ENCODE measurements at regions not wholly inside any gene's neighbourhood (a gene's known extent, or its start where the extent isn't known, plus 50 kb on each side); places are given as distances from the start of the nearest gene placed in this dataset.

DNA sequence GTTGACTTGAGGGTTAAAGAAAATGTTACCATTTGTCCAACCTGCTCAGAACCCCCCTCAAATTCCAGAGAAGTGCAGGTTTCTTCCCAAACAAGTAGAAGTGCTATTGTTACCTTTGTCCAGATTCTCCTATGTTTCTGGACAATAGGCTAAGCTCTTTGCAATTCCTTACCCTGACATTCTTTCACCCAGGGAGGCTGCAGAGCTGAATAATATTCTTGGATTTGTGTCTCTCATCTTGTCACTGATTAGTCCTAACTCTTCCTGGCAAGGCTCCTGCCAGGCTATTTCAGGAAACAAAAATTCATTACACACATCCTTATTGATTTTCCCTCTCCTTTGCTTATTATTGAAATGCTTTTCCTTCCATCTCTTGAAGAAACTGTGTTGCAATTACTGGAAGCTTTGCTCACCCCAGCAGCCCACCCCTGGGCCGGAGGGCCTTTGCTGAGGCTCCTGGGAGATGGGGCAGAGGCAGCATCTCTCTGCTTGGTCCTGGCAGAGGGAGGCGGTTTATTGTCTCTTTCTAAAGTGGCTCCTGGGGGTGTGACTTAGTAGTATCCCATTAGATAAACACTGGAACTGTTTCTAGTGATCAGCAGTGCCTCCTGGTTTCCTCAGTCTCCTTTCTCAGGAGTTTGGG lies 207.5 kb upstream of the PELI2 start:
- H3K4me2 ChIP-seq: no peak overlapping the region
- no peak overlapping the region for H3K4me3 ChIP-seq
- H3K79me2 ChIP-seq (replicated peaks; ENCODE audit: insufficient read depth): no peaks in the 10 kb centered on the region
- Mint-ChIP-seq H3K4me3 (no peak overlapping the region), H3K4me1 (peaks cover 31% of the 10 kb centered on the region), H3K27me3 (ENCODE audit: insufficient read depth, low read depth, poor library complexity) (no peaks in the 10 kb centered on the region), H3K9me3 (no peaks in the 10 kb centered on the region), H3K27ac (no peak overlapping the region), H3K36me3 (ENCODE audit: low read depth) (no peaks in the 10 kb centered on the region; the same call in 2 of the 3 replicates)
- ATAC-seq (no peak), DNase-seq (ENCODE audit: low spot score) (no peak)
- H3K9me2 ChIP-seq (ENCODE audit: insufficient read depth): peaks cover 3% of the 10 kb centered on the region; the same call in 1 of the 2 replicates
- 0 out of 2 replicates have a peak, but pooled peaks cover 4% of the 10 kb centered on the region for H3F3A ChIP-seq (replicated peaks; ENCODE audit: low read depth)
- H2AFZ ChIP-seq: no peak overlapping the region
- H3K27me3 ChIP-seq (ENCODE audit: insufficient read depth): no peaks in the 10 kb centered on the region
- H3K4me1 ChIP-seq (ENCODE audit: insufficient read depth): peaks cover 19% of the 10 kb centered on the region
- no peak overlapping the region for H3K27ac ChIP-seq (ENCODE audit: low read depth)
- TF ChIP-seq, protein P1, sequence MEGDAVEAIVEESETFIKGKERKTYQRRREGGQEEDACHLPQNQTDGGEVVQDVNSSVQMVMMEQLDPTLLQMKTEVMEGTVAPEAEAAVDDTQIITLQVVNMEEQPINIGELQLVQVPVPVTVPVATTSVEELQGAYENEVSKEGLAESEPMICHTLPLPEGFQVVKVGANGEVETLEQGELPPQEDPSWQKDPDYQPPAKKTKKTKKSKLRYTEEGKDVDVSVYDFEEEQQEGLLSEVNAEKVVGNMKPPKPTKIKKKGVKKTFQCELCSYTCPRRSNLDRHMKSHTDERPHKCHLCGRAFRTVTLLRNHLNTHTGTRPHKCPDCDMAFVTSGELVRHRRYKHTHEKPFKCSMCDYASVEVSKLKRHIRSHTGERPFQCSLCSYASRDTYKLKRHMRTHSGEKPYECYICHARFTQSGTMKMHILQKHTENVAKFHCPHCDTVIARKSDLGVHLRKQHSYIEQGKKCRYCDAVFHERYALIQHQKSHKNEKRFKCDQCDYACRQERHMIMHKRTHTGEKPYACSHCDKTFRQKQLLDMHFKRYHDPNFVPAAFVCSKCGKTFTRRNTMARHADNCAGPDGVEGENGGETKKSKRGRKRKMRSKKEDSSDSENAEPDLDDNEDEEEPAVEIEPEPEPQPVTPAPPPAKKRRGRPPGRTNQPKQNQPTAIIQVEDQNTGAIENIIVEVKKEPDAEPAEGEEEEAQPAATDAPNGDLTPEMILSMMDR (conservative IDR thresholded peaks at IDR 0.05; ENCODE audit: low read depth in 2 of 2): no peak
- TF ChIP-seq NANOG (IDR thresholded peaks at IDR 0.05; ENCODE audit: borderline replicate concordance): no peak
- TF ChIP-seq POLR2AphosphoS5 (IDR thresholded peaks at IDR 0.05; ENCODE audit: low read depth): no peak
- no peak for TF ChIP-seq JUNB (IDR thresholded peaks at IDR 0.05; ENCODE audit: unreplicated experiment)
- no peak for TF ChIP-seq STAT1 (IDR thresholded peaks at IDR 0.05; ENCODE audit: unreplicated experiment)
- TF ChIP-seq EZH2 (IDR thresholded peaks at IDR 0.05; ENCODE audit: low read depth, unreplicated experiment): no peak
- no peak for TF ChIP-seq ZNF331 (CRISPR knock-in tag; IDR thresholded peaks at IDR 0.05; ENCODE audit: low read depth)
- TF ChIP-seq, protein P2, sequence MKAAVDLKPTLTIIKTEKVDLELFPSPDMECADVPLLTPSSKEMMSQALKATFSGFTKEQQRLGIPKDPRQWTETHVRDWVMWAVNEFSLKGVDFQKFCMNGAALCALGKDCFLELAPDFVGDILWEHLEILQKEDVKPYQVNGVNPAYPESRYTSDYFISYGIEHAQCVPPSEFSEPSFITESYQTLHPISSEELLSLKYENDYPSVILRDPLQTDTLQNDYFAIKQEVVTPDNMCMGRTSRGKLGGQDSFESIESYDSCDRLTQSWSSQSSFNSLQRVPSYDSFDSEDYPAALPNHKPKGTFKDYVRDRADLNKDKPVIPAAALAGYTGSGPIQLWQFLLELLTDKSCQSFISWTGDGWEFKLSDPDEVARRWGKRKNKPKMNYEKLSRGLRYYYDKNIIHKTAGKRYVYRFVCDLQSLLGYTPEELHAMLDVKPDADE (IDR thresholded peaks at IDR 0.05): no peak
- no peak for TF ChIP-seq CREB1 (CRISPR knock-in tag; IDR thresholded peaks at IDR 0.05; ENCODE audit: low read depth)
- TF ChIP-seq, protein P3, sequence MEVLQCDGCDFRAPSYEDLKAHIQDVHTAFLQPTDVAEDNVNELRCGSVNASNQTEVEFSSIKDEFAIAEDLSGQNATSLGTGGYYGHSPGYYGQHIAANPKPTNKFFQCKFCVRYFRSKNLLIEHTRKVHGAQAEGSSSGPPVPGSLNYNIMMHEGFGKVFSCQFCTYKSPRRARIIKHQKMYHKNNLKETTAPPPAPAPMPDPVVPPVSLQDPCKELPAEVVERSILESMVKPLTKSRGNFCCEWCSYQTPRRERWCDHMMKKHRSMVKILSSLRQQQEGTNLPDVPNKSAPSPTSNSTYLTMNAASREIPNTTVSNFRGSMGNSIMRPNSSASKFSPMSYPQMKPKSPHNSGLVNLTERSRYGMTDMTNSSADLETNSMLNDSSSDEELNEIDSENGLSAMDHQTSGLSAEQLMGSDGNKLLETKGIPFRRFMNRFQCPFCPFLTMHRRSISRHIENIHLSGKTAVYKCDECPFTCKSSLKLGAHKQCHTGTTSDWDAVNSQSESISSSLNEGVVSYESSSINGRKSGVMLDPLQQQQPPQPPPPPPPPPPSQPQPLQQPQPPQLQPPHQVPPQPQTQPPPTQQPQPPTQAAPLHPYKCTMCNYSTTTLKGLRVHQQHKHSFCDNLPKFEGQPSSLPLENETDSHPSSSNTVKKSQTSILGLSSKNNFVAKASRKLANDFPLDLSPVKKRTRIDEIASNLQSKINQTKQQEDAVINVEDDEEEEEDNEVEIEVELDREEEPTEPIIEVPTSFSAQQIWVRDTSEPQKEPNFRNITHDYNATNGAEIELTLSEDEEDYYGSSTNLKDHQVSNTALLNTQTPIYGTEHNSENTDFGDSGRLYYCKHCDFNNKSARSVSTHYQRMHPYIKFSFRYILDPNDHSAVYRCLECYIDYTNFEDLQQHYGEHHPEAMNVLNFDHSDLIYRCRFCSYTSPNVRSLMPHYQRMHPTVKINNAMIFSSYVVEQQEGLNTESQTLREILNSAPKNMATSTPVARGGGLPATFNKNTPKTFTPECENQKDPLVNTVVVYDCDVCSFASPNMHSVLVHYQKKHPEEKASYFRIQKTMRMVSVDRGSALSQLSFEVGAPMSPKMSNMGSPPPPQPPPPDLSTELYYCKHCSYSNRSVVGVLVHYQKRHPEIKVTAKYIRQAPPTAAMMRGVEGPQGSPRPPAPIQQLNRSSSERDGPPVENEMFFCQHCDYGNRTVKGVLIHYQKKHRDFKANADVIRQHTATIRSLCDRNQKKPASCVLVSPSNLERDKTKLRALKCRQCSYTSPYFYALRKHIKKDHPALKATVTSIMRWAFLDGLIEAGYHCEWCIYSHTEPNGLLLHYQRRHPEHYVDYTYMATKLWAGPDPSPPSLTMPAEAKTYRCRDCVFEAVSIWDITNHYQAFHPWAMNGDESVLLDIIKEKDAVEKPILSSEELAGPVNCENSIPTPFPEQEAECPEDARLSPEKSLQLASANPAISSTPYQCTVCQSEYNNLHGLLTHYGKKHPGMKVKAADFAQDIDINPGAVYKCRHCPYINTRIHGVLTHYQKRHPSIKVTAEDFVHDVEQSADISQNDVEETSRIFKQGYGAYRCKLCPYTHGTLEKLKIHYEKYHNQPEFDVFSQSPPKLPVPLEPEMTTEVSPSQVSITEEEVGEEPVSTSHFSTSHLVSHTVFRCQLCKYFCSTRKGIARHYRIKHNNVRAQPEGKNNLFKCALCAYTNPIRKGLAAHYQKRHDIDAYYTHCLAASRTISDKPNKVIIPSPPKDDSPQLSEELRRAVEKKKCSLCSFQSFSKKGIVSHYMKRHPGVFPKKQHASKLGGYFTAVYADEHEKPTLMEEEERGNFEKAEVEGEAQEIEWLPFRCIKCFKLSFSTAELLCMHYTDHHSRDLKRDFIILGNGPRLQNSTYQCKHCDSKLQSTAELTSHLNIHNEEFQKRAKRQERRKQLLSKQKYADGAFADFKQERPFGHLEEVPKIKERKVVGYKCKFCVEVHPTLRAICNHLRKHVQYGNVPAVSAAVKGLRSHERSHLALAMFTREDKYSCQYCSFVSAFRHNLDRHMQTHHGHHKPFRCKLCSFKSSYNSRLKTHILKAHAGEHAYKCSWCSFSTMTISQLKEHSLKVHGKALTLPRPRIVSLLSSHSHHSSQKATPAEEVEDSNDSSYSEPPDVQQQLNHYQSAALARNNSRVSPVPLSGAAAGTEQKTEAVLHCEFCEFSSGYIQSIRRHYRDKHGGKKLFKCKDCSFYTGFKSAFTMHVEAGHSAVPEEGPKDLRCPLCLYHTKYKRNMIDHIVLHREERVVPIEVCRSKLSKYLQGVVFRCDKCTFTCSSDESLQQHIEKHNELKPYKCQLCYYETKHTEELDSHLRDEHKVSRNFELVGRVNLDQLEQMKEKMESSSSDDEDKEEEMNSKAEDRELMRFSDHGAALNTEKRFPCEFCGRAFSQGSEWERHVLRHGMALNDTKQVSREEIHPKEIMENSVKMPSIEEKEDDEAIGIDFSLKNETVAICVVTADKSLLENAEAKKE (CRISPR knock-in tag; IDR thresholded peaks at IDR 0.05): no peak
- TF ChIP-seq, protein P4, sequence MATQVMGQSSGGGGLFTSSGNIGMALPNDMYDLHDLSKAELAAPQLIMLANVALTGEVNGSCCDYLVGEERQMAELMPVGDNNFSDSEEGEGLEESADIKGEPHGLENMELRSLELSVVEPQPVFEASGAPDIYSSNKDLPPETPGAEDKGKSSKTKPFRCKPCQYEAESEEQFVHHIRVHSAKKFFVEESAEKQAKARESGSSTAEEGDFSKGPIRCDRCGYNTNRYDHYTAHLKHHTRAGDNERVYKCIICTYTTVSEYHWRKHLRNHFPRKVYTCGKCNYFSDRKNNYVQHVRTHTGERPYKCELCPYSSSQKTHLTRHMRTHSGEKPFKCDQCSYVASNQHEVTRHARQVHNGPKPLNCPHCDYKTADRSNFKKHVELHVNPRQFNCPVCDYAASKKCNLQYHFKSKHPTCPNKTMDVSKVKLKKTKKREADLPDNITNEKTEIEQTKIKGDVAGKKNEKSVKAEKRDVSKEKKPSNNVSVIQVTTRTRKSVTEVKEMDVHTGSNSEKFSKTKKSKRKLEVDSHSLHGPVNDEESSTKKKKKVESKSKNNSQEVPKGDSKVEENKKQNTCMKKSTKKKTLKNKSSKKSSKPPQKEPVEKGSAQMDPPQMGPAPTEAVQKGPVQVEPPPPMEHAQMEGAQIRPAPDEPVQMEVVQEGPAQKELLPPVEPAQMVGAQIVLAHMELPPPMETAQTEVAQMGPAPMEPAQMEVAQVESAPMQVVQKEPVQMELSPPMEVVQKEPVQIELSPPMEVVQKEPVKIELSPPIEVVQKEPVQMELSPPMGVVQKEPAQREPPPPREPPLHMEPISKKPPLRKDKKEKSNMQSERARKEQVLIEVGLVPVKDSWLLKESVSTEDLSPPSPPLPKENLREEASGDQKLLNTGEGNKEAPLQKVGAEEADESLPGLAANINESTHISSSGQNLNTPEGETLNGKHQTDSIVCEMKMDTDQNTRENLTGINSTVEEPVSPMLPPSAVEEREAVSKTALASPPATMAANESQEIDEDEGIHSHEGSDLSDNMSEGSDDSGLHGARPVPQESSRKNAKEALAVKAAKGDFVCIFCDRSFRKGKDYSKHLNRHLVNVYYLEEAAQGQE (IDR thresholded peaks at IDR 0.05; ENCODE audit: unreplicated experiment): no peak
- no peak for TF ChIP-seq ZNF114 (CRISPR knock-in tag; IDR thresholded peaks at IDR 0.05)
- no peak for TF ChIP-seq EZH2phosphoT487 (IDR thresholded peaks at IDR 0.05; ENCODE audit: unreplicated experiment)
- no peaks in the 10 kb centered on the region for H4K20me1 ChIP-seq (replicated peaks; ENCODE audit: insufficient read depth)
- H3K36me3 ChIP-seq (ENCODE audit: insufficient read depth): no peaks in the 10 kb centered on the region

Data from GM23338 (cell line).